Stomach smooth muscle (tissue), 2 donors: ENCODE measurements at regions not wholly inside any gene's neighbourhood (a gene's known extent, or its start where the extent isn't known, plus 50 kb on each side); places are given as distances from the start of the nearest gene placed in this dataset.
"Not testable (repeated sequence)": the region's sequence is repeated elsewhere in the genome, so short reads cannot be mapped to it uniquely, and the experiment has no call there.

Experiments
- H3K27ac ChIP-seq: one replicate; pipeline ENCODE4 v1.7.0; 2013; ENCODE audit warnings: mild to moderate bottlenecking, low read length, inconsistent platforms
- H3K27me3 ChIP-seq, 2 donors: one replicate each; pipeline ENCODE4 v1.7.0; 2013; ENCODE audit warnings: low read length in 2 of 2; ENCODE audit not compliant: insufficient read depth in 2 of 2, control insufficient read depth in 1 of 2
- H3K36me3 ChIP-seq, 2 donors: one replicate each; pipeline ENCODE4 v1.7.0; 2013; ENCODE audit warnings: low read length in 2 of 2; ENCODE audit not compliant: control insufficient read depth in 2 of 2, insufficient read depth in 2 of 2
- H3K4me1 ChIP-seq: one replicate; pipeline ENCODE4 v1.7.0; 2013; ENCODE audit warnings: low read length; ENCODE audit not compliant: control insufficient read depth, insufficient read depth
- H3K4me3 ChIP-seq, 2 donors: one replicate each; pipeline ENCODE4 v1.7.0; 2013; ENCODE audit warnings: low read length in 2 of 2
- H3K9ac ChIP-seq, 2 donors: one replicate each; pipeline ENCODE4 v1.7.0; 2013; ENCODE audit warnings: low read length in 2 of 2, mild to moderate bottlenecking in 1 of 2
- H3K9me3 ChIP-seq, 2 donors: one replicate each; pipeline ENCODE4 v1.7.0; 2013; ENCODE audit warnings: low read length in 2 of 2; ENCODE audit not compliant: control insufficient read depth in 2 of 2
- donor health status: healthy.
- donor health status: Pancreatic carcinoma.

GRCh38 chr1:238727670-238728069, 658.7 kb upstream of the CHRM3 start:
- H3K9ac ChIP-seq, result no peak overlapping the region
- no peaks in the 10 kb centered on the region for H3K36me3 ChIP-seq
- H3K4me1 ChIP-seq, result no peaks in the 10 kb centered on the region
- H3K9me3 ChIP-seq, result peaks cover 2 to 3% of the 10 kb centered on the region in 2 donors
- H3K27ac ChIP-seq, result no peak overlapping the region
- no peaks in the 10 kb centered on the region for H3K27me3 ChIP-seq
- H3K4me3 ChIP-seq, result no peak overlapping the region

- no peaks in the 10 kb centered on the region for H3K36me3 ChIP-seq
- no peaks in the 10 kb centered on the region for H3K4me1 ChIP-seq
- H3K27ac ChIP-seq, result no peak overlapping the region
- H3K4me3 ChIP-seq, result no peak overlapping the region
- no peaks in the 10 kb centered on the region for H3K27me3 ChIP-seq
- H3K9ac ChIP-seq, result no peak overlapping the region
- peaks cover 2 to 3% of the 10 kb centered on the region in 2 donors for H3K9me3 ChIP-seq
These were observed 663.6 kb upstream of the CHRM3 start for GRCh38 chr1:238722812-238723211.

GRCh38 chr1:238710697-238711096, 675.7 kb upstream of the CHRM3 start:
- Histone ChIP-seq H3K27ac (no peak overlapping the region), H3K4me1 (no peaks in the 10 kb centered on the region), H3K9me3 (no peaks in the 10 kb centered on the region), H3K36me3 (no peaks in the 10 kb centered on the region), H3K4me3 (no peak overlapping the region), H3K9ac (no peak overlapping the region), H3K27me3 (no peaks in the 10 kb centered on the region)

GRCh38 chr1:238701024-238701423, 685.3 kb upstream of the CHRM3 start:
- Histone ChIP-seq H3K4me1 (no peaks in the 10 kb centered on the region), H3K27me3 (no peaks in the 10 kb centered on the region), H3K36me3 (no peaks in the 10 kb centered on the region), H3K27ac (no peak overlapping the region), H3K9ac (no peak overlapping the region), H3K9me3 (no peaks in the 10 kb centered on the region), H3K4me3 (no peak overlapping the region)

GRCh38 chr1:238690415-238690814, 696.0 kb upstream of the CHRM3 start:
- H3K27me3 ChIP-seq, result no peaks in the 10 kb centered on the region
- no peaks in the 10 kb centered on the region for H3K4me1 ChIP-seq
- no peak overlapping the region for H3K9ac ChIP-seq
- no peaks in the 10 kb centered on the region for H3K36me3 ChIP-seq
- no peak overlapping the region for H3K27ac ChIP-seq
- no peak overlapping the region for H3K4me3 ChIP-seq
- H3K9me3 ChIP-seq, result no peaks in the 10 kb centered on the region

- H3K27me3 ChIP-seq, H3K27ac ChIP-seq, H3K9me3 ChIP-seq, H3K36me3 ChIP-seq, H3K4me1 ChIP-seq, H3K9ac ChIP-seq, H3K4me3 ChIP-seq: not testable (repeated sequence)
These were observed 701.8 kb upstream of the CHRM3 start for GRCh38 chr1:238684576-238684975.

- Histone ChIP-seq H3K4me1 (no peaks in the 10 kb centered on the region), H3K4me3 (no peak overlapping the region), H3K27ac (no peak overlapping the region), H3K36me3 (no peaks in the 10 kb centered on the region), H3K9me3 (no peaks in the 10 kb centered on the region), H3K9ac (no peak overlapping the region), H3K27me3 (no peaks in the 10 kb centered on the region)
These were observed 704.9 kb upstream of the CHRM3 start for GRCh38 chr1:238681451-238681850.

GRCh38 chr1:238681021-238681420, 705.3 kb upstream of the CHRM3 start:
- no peaks in the 10 kb centered on the region for H3K9me3 ChIP-seq
- no peaks in the 10 kb centered on the region for H3K36me3 ChIP-seq
- H3K4me3 ChIP-seq, result no peak overlapping the region
- no peak overlapping the region for H3K9ac ChIP-seq
- no peak overlapping the region for H3K27ac ChIP-seq
- H3K27me3 ChIP-seq, result no peaks in the 10 kb centered on the region
- no peaks in the 10 kb centered on the region for H3K4me1 ChIP-seq

- Histone ChIP-seq H3K27ac (no peak overlapping the region), H3K27me3 (no peaks in the 10 kb centered on the region), H3K4me1 (no peaks in the 10 kb centered on the region), H3K9ac (no peak overlapping the region), H3K4me3 (no peak overlapping the region), H3K9me3 (no peaks in the 10 kb centered on the region), H3K36me3 (no peaks in the 10 kb centered on the region)
These were observed 708.8 kb upstream of the CHRM3 start for GRCh38 chr1:238677567-238677966.

GRCh38 chr1:238675221-238675620, 711.1 kb upstream of the CHRM3 start:
- H3K27ac ChIP-seq, result no peak overlapping the region
- no peaks in the 10 kb centered on the region for H3K4me1 ChIP-seq
- no peaks in the 10 kb centered on the region for H3K36me3 ChIP-seq
- no peaks in the 10 kb centered on the region for H3K27me3 ChIP-seq
- H3K9me3 ChIP-seq, result no peaks in the 10 kb centered on the region
- no peak overlapping the region for H3K4me3 ChIP-seq
- H3K9ac ChIP-seq, result no peak overlapping the region

GRCh38 chr1:238674316-238674715, 712.1 kb upstream of the CHRM3 start:
- H3K9ac ChIP-seq, result no peak overlapping the region
- no peaks in the 10 kb centered on the region for H3K36me3 ChIP-seq
- H3K9me3 ChIP-seq, result no peaks in the 10 kb centered on the region
- no peaks in the 10 kb centered on the region for H3K4me1 ChIP-seq
- no peak overlapping the region for H3K4me3 ChIP-seq
- H3K27me3 ChIP-seq, result no peaks in the 10 kb centered on the region
- no peak overlapping the region for H3K27ac ChIP-seq

- H3K9me3 ChIP-seq, result no peaks in the 10 kb centered on the region
- H3K36me3 ChIP-seq, result no peaks in the 10 kb centered on the region
- no peaks in the 10 kb centered on the region for H3K27me3 ChIP-seq
- no peaks in the 10 kb centered on the region for H3K4me1 ChIP-seq
- no peak overlapping the region for H3K9ac ChIP-seq
- no peak overlapping the region for H3K4me3 ChIP-seq
- no peak overlapping the region for H3K27ac ChIP-seq
These were observed 712.8 kb upstream of the CHRM3 start for GRCh38 chr1:238673561-238673960.
